Esophagus squamous epithelium (tissue), 4 donors: ENCODE measurements at regions not wholly inside any gene's neighbourhood (a gene's known extent, or its start where the extent isn't known, plus 50 kb on each side); places are given as distances from the start of the nearest gene placed in this dataset.

ENCODE experiments used
- CTCF ChIP-seq, 6 experiments: fragments of 450-650 bp in 4 of 6; fragments of 200-600 bp in 2 of 6; sonication (generic) in 2 of 6; IDR thresholded peaks; one replicate each; pipeline ENCODE4 v1.5.1; 2016 to 2019; ENCODE audit warnings: antibody characterized with exemption in 6 of 6, mild to moderate bottlenecking in 4 of 6, moderate library complexity in 4 of 6
- POLR2A ChIP-seq, 4 donors: fragments of 450-650 bp; IDR thresholded peaks; one replicate each; pipeline ENCODE4 v1.6.1; 2017; ENCODE audit warnings: antibody characterized with exemption in 4 of 4, mild to moderate bottlenecking in 4 of 4, moderate library complexity in 3 of 4

- no peak for TF ChIP-seq CTCF (IDR thresholded peaks at IDR 0.05)
- no peak for TF ChIP-seq POLR2A (IDR thresholded peaks at IDR 0.05)
These were observed 1060.0 kb downstream of the NAALADL2 start for GRCh38 chr3:175919133-175919532.
